ENCODE measurements at regions not wholly inside any gene's neighbourhood (a gene's known extent, or its start where the extent isn't known, plus 50 kb on each side); places are given as distances from the start of the nearest gene placed in this dataset.

GRCh38 chr12:92295523-92295922 is 149.9 kb upstream of the BTG1 start:
- RAD21 ChIA-PET (ENCODE audit: unreplicated experiment) = no interaction called here
- no peaks in the 10 kb centered on the region; the same call in 2 of the 3 replicates for H3K9me3 ChIP-seq (replicated peaks; ENCODE audit: control insufficient read depth, insufficient read depth, low read length)
- H3K4me3 ChIP-seq = no peak overlapping the region
- ATAC-seq = no peak
- DNase-seq (ENCODE audit: low read depth, low spot score) = no peak
- H3K4me1 ChIP-seq (ENCODE audit: control insufficient read depth, insufficient read depth, low read length) = no peaks in the 10 kb centered on the region; the same call in 1 of the 2 replicates
- no peaks in the 10 kb centered on the region for H3K36me3 ChIP-seq (ENCODE audit: control insufficient read depth in 2 of 2, insufficient read depth in 2 of 2, low read length in 1 of 2)
- POLR2A ChIA-PET = no interaction called here
- in situ Hi-C loops (cut with MboI) (no loop called here), intact Hi-C loops (cut with micrococcal nuclease; ENCODE audit: unreplicated experiment) (no loop called here)
- H4K20me1 ChIP-seq (ENCODE audit: control insufficient read depth, insufficient read depth) = no peaks in the 10 kb centered on the region
- CTCF ChIA-PET = no interaction called here
- no peak overlapping the region for H3K4me2 ChIP-seq (ENCODE audit: control insufficient read depth, insufficient read depth)
- no peaks in the 10 kb centered on the region for H3K27me3 ChIP-seq (replicated peaks in 1 of 2; ENCODE audit: control insufficient read depth in 2 of 2, insufficient read depth in 2 of 2, low read length in 1 of 2)
- SMC1A ChIA-PET (ENCODE audit: uncharacterized antibody, unreplicated experiment) = interaction anchor here (0.7 to 1.5 kb wide), 6 partner anchors 10 to 134 kb away, joined by 3 to 5 read pairs (median 4); no protein-coding TSS in a partner anchor
- no peak overlapping the region for H2AFZ ChIP-seq (ENCODE audit: control insufficient read depth, low read depth, low read length)
- BruUV-seq (replicated peaks) = no TSS peak
- no peaks in the 10 kb centered on the region for H3K79me2 ChIP-seq (ENCODE audit: control insufficient read depth, insufficient read depth, low read length)
- 72% methylated on average over 3 of the region's 3 CpGs for WGBS (ENCODE audit: insufficient coverage, insufficient replicate concordance, low lambda C conversion rate, missing lambda C conversion rate)
- FAIRE-seq = no peak
- no peak overlapping the region for H3K27ac ChIP-seq (ENCODE audit: control insufficient read depth, insufficient read depth)
- H3K9ac ChIP-seq (ENCODE audit: control insufficient read depth, insufficient read depth, low read length) = no peak overlapping the region
- TF ChIP-seq ZNF622 (IDR thresholded peaks at IDR 0.05) = no peak
- TF ChIP-seq NFYB (IDR thresholded peaks at IDR 0.05; ENCODE audit: insufficient read depth, low read depth, low read length) = no peak
- no peak for TF ChIP-seq E2F8 (IDR thresholded peaks at IDR 0.05; ENCODE audit: low read depth, partially characterized antibody)
- no peak for TF ChIP-seq SRF (IDR thresholded peaks at IDR 0.05; ENCODE audit: low read depth in 2 of 2, low read length in 2 of 2)
- TF ChIP-seq, protein P1, sequence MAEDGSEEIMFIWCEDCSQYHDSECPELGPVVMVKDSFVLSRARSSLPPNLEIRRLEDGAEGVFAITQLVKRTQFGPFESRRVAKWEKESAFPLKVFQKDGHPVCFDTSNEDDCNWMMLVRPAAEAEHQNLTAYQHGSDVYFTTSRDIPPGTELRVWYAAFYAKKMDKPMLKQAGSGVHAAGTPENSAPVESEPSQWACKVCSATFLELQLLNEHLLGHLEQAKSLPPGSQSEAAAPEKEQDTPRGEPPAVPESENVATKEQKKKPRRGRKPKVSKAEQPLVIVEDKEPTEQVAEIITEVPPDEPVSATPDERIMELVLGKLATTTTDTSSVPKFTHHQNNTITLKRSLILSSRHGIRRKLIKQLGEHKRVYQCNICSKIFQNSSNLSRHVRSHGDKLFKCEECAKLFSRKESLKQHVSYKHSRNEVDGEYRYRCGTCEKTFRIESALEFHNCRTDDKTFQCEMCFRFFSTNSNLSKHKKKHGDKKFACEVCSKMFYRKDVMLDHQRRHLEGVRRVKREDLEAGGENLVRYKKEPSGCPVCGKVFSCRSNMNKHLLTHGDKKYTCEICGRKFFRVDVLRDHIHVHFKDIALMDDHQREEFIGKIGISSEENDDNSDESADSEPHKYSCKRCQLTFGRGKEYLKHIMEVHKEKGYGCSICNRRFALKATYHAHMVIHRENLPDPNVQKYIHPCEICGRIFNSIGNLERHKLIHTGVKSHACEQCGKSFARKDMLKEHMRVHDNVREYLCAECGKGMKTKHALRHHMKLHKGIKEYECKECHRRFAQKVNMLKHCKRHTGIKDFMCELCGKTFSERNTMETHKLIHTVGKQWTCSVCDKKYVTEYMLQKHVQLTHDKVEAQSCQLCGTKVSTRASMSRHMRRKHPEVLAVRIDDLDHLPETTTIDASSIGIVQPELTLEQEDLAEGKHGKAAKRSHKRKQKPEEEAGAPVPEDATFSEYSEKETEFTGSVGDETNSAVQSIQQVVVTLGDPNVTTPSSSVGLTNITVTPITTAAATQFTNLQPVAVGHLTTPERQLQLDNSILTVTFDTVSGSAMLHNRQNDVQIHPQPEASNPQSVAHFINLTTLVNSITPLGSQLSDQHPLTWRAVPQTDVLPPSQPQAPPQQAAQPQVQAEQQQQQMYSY (CRISPR knock-in tag; IDR thresholded peaks at IDR 0.05) = no peak
- no peak for TF ChIP-seq RAD21 (IDR thresholded peaks at IDR 0.05; ENCODE audit: insufficient read depth, low read depth, low read length)
- TF ChIP-seq ZNF207 (IDR thresholded peaks at IDR 0.05; ENCODE audit: borderline replicate concordance) = no peak
- TF ChIP-seq TBL1XR1 (IDR thresholded peaks at IDR 0.05; ENCODE audit: low read depth, low read length) = no peak
- no peak for TF ChIP-seq GATAD2B (conservative IDR thresholded peaks at IDR 0.05; ENCODE audit: low read depth)
- TF ChIP-seq ZNF217 (IDR thresholded peaks at IDR 0.05) = no peak
- TF ChIP-seq FOXK2 (IDR thresholded peaks at IDR 0.05) = no peak
- TF ChIP-seq MYB (IDR thresholded peaks at IDR 0.05; ENCODE audit: borderline replicate concordance, low read depth, low read length) = no peak
- no peak for TF ChIP-seq MEF2B (IDR thresholded peaks at IDR 0.05; ENCODE audit: partially characterized antibody, poor library complexity, severe bottlenecking)
- TF ChIP-seq PAX5 (IDR thresholded peaks at IDR 0.05; ENCODE audit: borderline replicate concordance, low read depth, low read length) = no peak
- TF ChIP-seq STAT1 (conservative IDR thresholded peaks at IDR 0.05) = no peak

All from GM12878 (cell line).